ENCODE measurements at regions not wholly inside any gene's neighbourhood (a gene's known extent, or its start where the extent isn't known, plus 50 kb on each side); places are given as distances from the start of the nearest gene placed in this dataset.
A peak's percentile ranks its signal among the peaks of the same experiment; 100 is the strongest.
"Not testable (repeated sequence)": the region's sequence is repeated elsewhere in the genome, so short reads cannot be mapped to it uniquely, and the experiment has no call there.

DNA sequence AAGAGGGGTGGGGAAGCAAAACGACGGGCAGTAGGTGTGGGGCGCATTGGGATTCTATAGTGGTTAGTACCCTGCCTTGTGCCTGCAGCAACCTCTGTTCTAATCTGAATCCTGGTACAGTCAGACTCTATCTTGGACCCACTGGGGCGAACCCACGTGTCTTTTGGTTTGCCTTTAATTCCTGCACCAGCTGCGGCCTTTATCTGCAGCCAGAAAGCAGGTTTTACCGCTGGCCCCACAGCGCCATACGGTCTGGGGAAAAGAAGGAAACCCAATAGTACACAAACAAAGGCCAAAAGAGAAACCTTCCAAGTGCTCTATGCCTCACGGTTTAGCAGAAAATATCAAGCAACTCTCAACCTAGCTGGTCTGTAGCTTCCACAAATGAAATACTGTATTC lies 118.2 kb downstream of the PPIAL4A start:
- H3K4me3 Mint-ChIP-seq = peak overlapping the region; percentile 50 to 87 (median 77)
- H3K9me3 ChIP-seq (ENCODE audit: control insufficient read depth in 2 of 2, low read length in 2 of 2); ATAC-seq (ENCODE audit: low read depth in 2 of 2); H3K36me3 ChIP-seq (ENCODE audit: control insufficient read depth, insufficient read depth, low read length); H3K27ac Mint-ChIP-seq; H3K9me3 Mint-ChIP-seq; H3K4me1 ChIP-seq (ENCODE audit: control insufficient read depth, insufficient read depth, low read length, poor library complexity, severe bottlenecking); H3K36me3 Mint-ChIP-seq; H3K27me3 ChIP-seq (ENCODE audit: control insufficient read depth, insufficient read depth, low read length); H3K4me3 ChIP-seq (ENCODE audit: low read depth, low read length); H3K27ac ChIP-seq (ENCODE audit: insufficient read depth, low read length, poor library complexity, severe bottlenecking); DNase-seq: not testable (repeated sequence)
- peaks cover 22% of the 10 kb centered on the region for H3K27me3 Mint-ChIP-seq
- peaks cover 0 to 16% (median 1%) of the 10 kb centered on the region in 4 donors for H3K4me1 Mint-ChIP-seq

DNA sequence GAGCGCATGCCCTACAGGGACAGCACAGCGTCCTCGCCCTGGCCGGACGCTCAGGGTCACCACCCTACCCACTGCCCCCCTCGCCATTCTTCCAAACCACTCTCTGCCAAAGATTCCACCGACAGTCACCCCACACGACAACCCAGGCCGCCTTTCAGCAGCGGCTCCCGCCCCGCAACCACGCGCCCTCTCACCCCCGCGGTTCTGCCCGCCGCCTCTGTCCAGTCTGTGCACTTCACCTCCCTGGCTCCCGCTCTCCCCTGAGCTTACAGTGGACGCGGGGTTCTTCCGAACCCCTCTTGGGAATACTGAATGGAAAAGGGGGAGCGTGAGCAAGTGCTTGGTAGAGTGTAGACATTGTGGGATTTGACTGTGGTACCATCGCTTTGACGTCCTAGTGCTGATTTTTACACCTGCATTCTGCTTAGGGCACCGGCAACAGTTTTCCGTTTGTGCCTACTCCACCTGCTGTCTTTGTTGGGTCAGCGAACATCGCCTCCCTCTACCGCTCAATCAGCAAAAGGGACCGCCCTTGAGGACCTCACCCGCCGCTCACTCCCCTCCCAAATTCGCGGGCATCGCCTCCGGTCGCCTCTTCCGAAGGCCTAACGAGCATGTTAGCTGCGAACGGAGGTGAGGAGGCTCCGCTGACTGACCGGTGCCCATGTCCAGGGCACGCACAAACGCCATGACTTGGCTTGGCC lies 119.1 kb downstream of the PPIAL4A start:
- ATAC-seq (ENCODE audit: low read depth in 2 of 2) = peak in 1 of 2 donors; percentile 37
- H3K27ac Mint-ChIP-seq = not testable (repeated sequence)

DNA sequence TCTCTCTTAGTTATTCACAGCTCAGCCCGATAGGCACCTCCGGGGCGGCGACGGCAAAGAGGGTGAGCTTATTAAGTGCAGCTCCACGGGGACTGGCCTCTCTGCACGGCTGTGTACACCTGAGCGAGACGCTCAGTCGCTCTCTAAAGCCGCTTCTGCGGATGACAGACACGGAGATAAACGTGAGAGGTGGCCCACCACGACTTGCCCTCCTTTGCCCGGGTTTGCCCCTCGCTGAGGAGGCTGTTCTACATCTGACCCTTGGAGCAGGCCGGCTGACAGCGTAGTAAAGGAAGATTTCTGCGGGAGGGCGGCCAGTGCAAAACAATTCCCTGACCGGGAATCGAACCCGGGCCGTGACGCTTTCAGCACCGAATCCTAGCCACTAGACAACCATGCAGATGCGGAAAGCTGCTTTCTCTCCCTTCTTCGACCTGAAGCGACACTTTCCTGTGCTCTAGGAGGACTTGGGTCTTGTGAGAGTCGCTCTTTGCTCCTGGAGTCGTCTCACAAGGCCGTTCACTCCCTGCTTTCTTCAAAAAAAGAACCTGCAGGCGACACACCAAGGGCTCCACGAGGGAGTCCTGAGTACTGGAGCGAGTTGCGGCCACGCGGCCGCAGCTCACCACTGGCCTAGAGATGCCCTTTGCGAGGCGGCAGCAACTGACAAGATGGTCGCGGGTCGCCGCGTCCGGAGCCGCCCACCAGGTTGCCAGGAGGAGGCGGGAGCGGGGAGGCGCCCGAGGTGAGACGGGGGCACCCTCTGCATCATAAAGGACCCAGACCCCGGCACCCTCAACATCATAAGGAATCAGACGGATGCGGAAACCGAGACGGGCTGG lies 119.9 kb downstream of the PPIAL4A start:
- H3K4me1 Mint-ChIP-seq = peaks cover 0 to 16% (median 1%) of the 10 kb centered on the region in 4 donors
- H3K4me3 Mint-ChIP-seq = peak overlapping the region; percentile 50 to 85 (median 69)
- ATAC-seq (ENCODE audit: low read depth in 2 of 2) = peak; percentile 50 to 52
- not testable (repeated sequence) for H3K9me3 Mint-ChIP-seq; H3K4me1 ChIP-seq (ENCODE audit: control insufficient read depth, insufficient read depth, low read length, poor library complexity, severe bottlenecking); H3K9me3 ChIP-seq (ENCODE audit: control insufficient read depth in 2 of 2, low read length in 2 of 2); H3K27me3 ChIP-seq (ENCODE audit: control insufficient read depth, insufficient read depth, low read length); H3K4me3 ChIP-seq (ENCODE audit: low read depth, low read length); H3K36me3 Mint-ChIP-seq; H3K27ac ChIP-seq (ENCODE audit: insufficient read depth, low read length, poor library complexity, severe bottlenecking); H3K36me3 ChIP-seq (ENCODE audit: control insufficient read depth, insufficient read depth, low read length)
- peak overlapping the region in 1 of 3 donors; percentile 31 for H3K27ac Mint-ChIP-seq
- peaks cover 22% of the 10 kb centered on the region for H3K27me3 Mint-ChIP-seq
- DNase-seq = peak in 1 of 3 donors; percentile 26

More for the DNA sequence above, 119.1 kb downstream of the PPIAL4A start:
- not testable (repeated sequence) for H3K4me1 ChIP-seq (ENCODE audit: control insufficient read depth, insufficient read depth, low read length, poor library complexity, severe bottlenecking); H3K9me3 Mint-ChIP-seq; H3K27ac ChIP-seq (ENCODE audit: insufficient read depth, low read length, poor library complexity, severe bottlenecking); H3K9me3 ChIP-seq (ENCODE audit: control insufficient read depth in 2 of 2, low read length in 2 of 2); H3K27me3 ChIP-seq (ENCODE audit: control insufficient read depth, insufficient read depth, low read length); H3K36me3 ChIP-seq (ENCODE audit: control insufficient read depth, insufficient read depth, low read length); H3K4me3 ChIP-seq (ENCODE audit: low read depth, low read length); H3K36me3 Mint-ChIP-seq
- Mint-ChIP-seq H3K4me1 (peaks cover 0 to 16% (median 1%) of the 10 kb centered on the region in 4 donors), H3K27me3 (peaks cover 22% of the 10 kb centered on the region), H3K4me3 (peak overlapping the region; percentile 50 to 87 (median 79))
- peak in 1 of 3 donors; percentile 24 for DNase-seq

- not testable (repeated sequence) for H3K9me3 Mint-ChIP-seq; H3K27ac Mint-ChIP-seq; DNase-seq; H3K4me3 ChIP-seq (ENCODE audit: low read depth, low read length); H3K27me3 ChIP-seq (ENCODE audit: control insufficient read depth, insufficient read depth, low read length); H3K4me3 Mint-ChIP-seq; H3K27ac ChIP-seq (ENCODE audit: insufficient read depth, low read length, poor library complexity, severe bottlenecking); H3K9me3 ChIP-seq (ENCODE audit: control insufficient read depth in 2 of 2, low read length in 2 of 2); H3K36me3 Mint-ChIP-seq; H3K36me3 ChIP-seq (ENCODE audit: control insufficient read depth, insufficient read depth, low read length); ATAC-seq (ENCODE audit: low read depth in 2 of 2); H3K4me1 ChIP-seq (ENCODE audit: control insufficient read depth, insufficient read depth, low read length, poor library complexity, severe bottlenecking)
- H3K4me1 Mint-ChIP-seq = peaks cover 0 to 16% (median 1%) of the 10 kb centered on the region in 4 donors
- H3K27me3 Mint-ChIP-seq = peaks cover 22% of the 10 kb centered on the region
Measured at GRCh38 chr1:121010141-121010540, 120.6 kb downstream of the PPIAL4A start.

DNA sequence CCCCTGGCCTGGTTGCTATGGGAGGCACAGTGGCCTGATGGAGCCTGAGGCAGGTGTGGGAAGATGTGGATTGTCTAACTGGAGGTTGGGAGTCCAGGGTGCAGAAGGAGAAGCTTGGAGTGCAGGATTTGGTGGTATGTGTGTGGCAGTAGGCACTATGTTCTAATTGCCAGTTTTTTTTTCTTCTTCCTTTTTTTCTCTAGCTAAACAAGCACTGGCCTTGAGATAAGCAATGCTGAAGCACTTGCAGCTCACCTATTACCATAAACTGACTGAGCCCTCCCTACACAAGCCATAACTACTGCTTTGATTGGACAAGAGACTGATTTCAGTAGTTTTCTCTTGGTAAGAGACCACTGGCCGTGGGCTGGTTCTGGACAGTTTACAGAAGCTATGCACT lies 123.6 kb downstream of the PPIAL4A start:
- not testable (repeated sequence) for H3K4me1 ChIP-seq (ENCODE audit: control insufficient read depth, insufficient read depth, low read length, poor library complexity, severe bottlenecking); DNase-seq; H3K36me3 ChIP-seq (ENCODE audit: control insufficient read depth, insufficient read depth, low read length); H3K4me3 Mint-ChIP-seq; H3K4me3 ChIP-seq (ENCODE audit: low read depth, low read length); H3K27ac ChIP-seq (ENCODE audit: insufficient read depth, low read length, poor library complexity, severe bottlenecking); H3K27me3 ChIP-seq (ENCODE audit: control insufficient read depth, insufficient read depth, low read length); H3K36me3 Mint-ChIP-seq; H3K9me3 ChIP-seq (ENCODE audit: control insufficient read depth in 2 of 2, low read length in 2 of 2); H3K27ac Mint-ChIP-seq; ATAC-seq (ENCODE audit: low read depth in 2 of 2); H3K9me3 Mint-ChIP-seq
- peaks cover 0 to 12% (median 1%) of the 10 kb centered on the region in 4 donors for H3K4me1 Mint-ChIP-seq
- H3K27me3 Mint-ChIP-seq = peaks cover 10% of the 10 kb centered on the region

- H3K36me3 Mint-ChIP-seq; H3K9me3 ChIP-seq (ENCODE audit: control insufficient read depth in 2 of 2, low read length in 2 of 2); H3K9me3 Mint-ChIP-seq; ATAC-seq (ENCODE audit: low read depth in 2 of 2); H3K27ac ChIP-seq (ENCODE audit: insufficient read depth, low read length, poor library complexity, severe bottlenecking); H3K4me3 ChIP-seq (ENCODE audit: low read depth, low read length); H3K36me3 ChIP-seq (ENCODE audit: control insufficient read depth, insufficient read depth, low read length); H3K4me1 ChIP-seq (ENCODE audit: control insufficient read depth, insufficient read depth, low read length, poor library complexity, severe bottlenecking); H3K27me3 Mint-ChIP-seq; H3K27ac Mint-ChIP-seq; H3K4me1 Mint-ChIP-seq; H3K27me3 ChIP-seq (ENCODE audit: control insufficient read depth, insufficient read depth, low read length): not testable (repeated sequence)
- H3K4me3 Mint-ChIP-seq = peak overlapping the region in 1 of 4 donors; percentile 16
- peak in 2 of 3 donors; percentile 11 to 12 for DNase-seq
Measured at GRCh38 chr1:121016182-121017028, 126.8 kb downstream of the PPIAL4A start.

DNA sequence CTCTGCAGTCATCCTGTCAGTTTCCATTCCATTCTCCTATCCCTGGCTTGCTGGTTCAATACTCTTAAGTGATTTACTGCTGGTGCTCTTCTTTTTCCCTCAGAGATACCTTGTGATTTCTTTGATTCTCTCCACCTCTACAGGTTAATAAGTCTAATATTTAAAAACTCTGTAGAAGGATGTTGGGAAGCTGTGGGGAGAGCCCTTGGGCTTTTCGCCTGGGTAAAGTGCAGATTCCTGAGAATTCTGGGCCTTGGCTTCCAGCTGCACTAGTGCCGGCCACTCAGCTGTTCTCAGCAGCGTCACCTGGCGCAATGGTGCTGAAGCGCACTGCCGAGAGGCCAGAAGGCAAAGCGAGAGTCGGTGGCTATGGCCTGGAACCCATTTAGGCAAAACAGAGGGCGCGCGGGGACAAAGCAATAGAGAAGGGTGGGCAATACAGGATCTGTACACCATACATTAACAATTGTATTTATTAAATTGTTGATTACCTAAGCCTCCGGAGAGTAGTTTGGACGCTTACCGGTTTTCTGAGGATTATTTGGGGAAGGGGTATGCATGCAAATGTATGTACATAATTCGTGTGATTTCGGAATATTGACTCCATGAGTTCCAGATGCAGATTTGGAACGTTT lies 130.3 kb downstream of the PPIAL4A start:
- H3K9me3 Mint-ChIP-seq; H3K27ac ChIP-seq (ENCODE audit: insufficient read depth, low read length, poor library complexity, severe bottlenecking); H3K4me3 ChIP-seq (ENCODE audit: low read depth, low read length); DNase-seq; H3K4me1 ChIP-seq (ENCODE audit: control insufficient read depth, insufficient read depth, low read length, poor library complexity, severe bottlenecking); H3K36me3 Mint-ChIP-seq; H3K4me3 Mint-ChIP-seq; H3K27me3 Mint-ChIP-seq; ATAC-seq (ENCODE audit: low read depth in 2 of 2); H3K36me3 ChIP-seq (ENCODE audit: control insufficient read depth, insufficient read depth, low read length); H3K9me3 ChIP-seq (ENCODE audit: control insufficient read depth in 2 of 2, low read length in 2 of 2); H3K27ac Mint-ChIP-seq; H3K27me3 ChIP-seq (ENCODE audit: control insufficient read depth, insufficient read depth, low read length); H3K4me1 Mint-ChIP-seq: not testable (repeated sequence)
